NOMO-1 treated with DMSO at 0.1 percent for 48 hours (cell line): ENCODE measurements at regions not wholly inside any gene's neighbourhood (a gene's known extent, or its start where the extent isn't known, plus 50 kb on each side); places are given as distances from the start of the nearest gene placed in this dataset.
"Not testable (repeated sequence)": the region's sequence is repeated elsewhere in the genome, so short reads cannot be mapped to it uniquely, and the experiment has no call there.

Source experiments
- DNase-seq: peaks from one replicate; lab custom pipeline; 2025; ENCODE audit not compliant: unreplicated experiment; lab: John Stamatoyannopoulos, UW

GRCh38 chr4:169898095-169898494 lies 128.1 kb downstream of the MFAP3L start:
- DNase-seq, result no peak

- not testable (repeated sequence) for DNase-seq
These were observed 131.4 kb downstream of the MFAP3L start for GRCh38 chr4:169894767-169895166.

- no peak for DNase-seq
These were observed 128.1 kb upstream of the HPF1 start for GRCh38 chr4:169885893-169886292.

- no peak for DNase-seq
These were observed 124.0 kb upstream of the HPF1 start for GRCh38 chr4:169881769-169882168.

GRCh38 chr4:169870507-169870906 lies 112.8 kb upstream of the HPF1 start:
- no peak for DNase-seq

- no peak for DNase-seq
These were observed 111.7 kb upstream of the HPF1 start for GRCh38 chr4:169869490-169869889.

GRCh38 chr4:169861593-169861992 lies 103.8 kb upstream of the HPF1 start:
- DNase-seq, result no peak

- DNase-seq, result no peak
These were observed 101.8 kb upstream of the HPF1 start for GRCh38 chr4:169859366-169860216.

GRCh38 chr4:169854090-169854489 lies 96.3 kb upstream of the HPF1 start:
- DNase-seq, result no peak

- no peak for DNase-seq
These were observed 94.7 kb upstream of the HPF1 start for GRCh38 chr4:169852481-169852880.

GRCh38 chr4:169851750-169852149 lies 94.0 kb upstream of the HPF1 start:
- no peak for DNase-seq

GRCh38 chr4:169849456-169849855 lies 91.7 kb upstream of the HPF1 start:
- DNase-seq, result no peak

- no peak for DNase-seq
These were observed 90.3 kb upstream of the HPF1 start for GRCh38 chr4:169848018-169848417.

GRCh38 chr4:169847171-169847570 lies 89.4 kb upstream of the HPF1 start:
- no peak for DNase-seq

- DNase-seq, result no peak
These were observed 88.7 kb upstream of the HPF1 start for GRCh38 chr4:169846396-169846795.

GRCh38 chr4:169841776-169842175 lies 84.0 kb upstream of the HPF1 start:
- no peak for DNase-seq

- no peak for DNase-seq
These were observed 82.8 kb upstream of the HPF1 start for GRCh38 chr4:169840554-169840953.

GRCh38 chr4:169828329-169828728 lies 70.6 kb upstream of the HPF1 start:
- DNase-seq, result not testable (repeated sequence)

GRCh38 chr4:169826634-169827187 lies 69.0 kb upstream of the HPF1 start:
- no peak for DNase-seq

GRCh38 chr4:169823685-169824084 lies 65.9 kb upstream of the HPF1 start:
- peak; percentile 22 for DNase-seq

- no peak for DNase-seq
These were observed 63.7 kb upstream of the HPF1 start for GRCh38 chr4:169821402-169821801.

GRCh38 chr4:169818063-169818679 lies 60.4 kb upstream of the HPF1 start:
- DNase-seq, result peak; percentile 81
